GM23338 (cell line): ENCODE measurements at regions not wholly inside any gene's neighbourhood (a gene's known extent, or its start where the extent isn't known, plus 50 kb on each side); places are given as distances from the start of the nearest gene placed in this dataset.

ENCODE experiments used
- ATAC-seq: fragments of 200-7000 bp; cut with Tn5 transposase; 3 replicates; pipeline ENCODE4 v1.9.1; 2020
- DNase-seq: peaks from one replicate; pipeline ENCODE4 v3.0.0-alpha.2; 2015; ENCODE audit warnings: low spot score
- H2AFZ ChIP-seq: fragments of 200-600 bp; sonication (generic); 2 replicates; pipeline ENCODE4 v1.8.0; 2016; ENCODE audit warnings: antibody characterized with exemption, mild to moderate bottlenecking, moderate library complexity
- H3F3A ChIP-seq: fragments of 200-600 bp; sonication (generic); replicated peaks from 2 replicates; pipeline ENCODE4 v1.8.0; 2017; ENCODE audit warnings: antibody characterized with exemption, mixed run types, low read depth
- H3K27ac ChIP-seq: fragments of 200-600 bp; sonication (generic); 2 replicates; pipeline ENCODE4 v1.6.1; 2016; ENCODE audit warnings: low read depth
- H3K27me3 ChIP-seq: fragments of 200-600 bp; sonication (generic); 2 replicates; pipeline ENCODE4 v1.8.0; 2016; ENCODE audit warnings: mild to moderate bottlenecking, mixed run types, moderate library complexity; ENCODE audit not compliant: insufficient read depth
- H3K36me3 ChIP-seq: fragments of 200-600 bp; sonication (generic); 2 replicates; pipeline ENCODE4 v1.8.0; 2016; ENCODE audit warnings: mild to moderate bottlenecking; ENCODE audit not compliant: insufficient read depth
- H3K4me1 ChIP-seq: fragments of 200-600 bp; sonication (generic); 2 replicates; pipeline ENCODE4 v1.8.0; 2016; ENCODE audit warnings: mild to moderate bottlenecking, moderate library complexity; ENCODE audit not compliant: insufficient read depth
- H3K4me2 ChIP-seq: fragments of 200-600 bp; sonication (generic); 2 replicates; pipeline ENCODE4 v1.7.1; 2017; ENCODE audit warnings: mixed run types
- H3K4me3 ChIP-seq: fragments of 200-600 bp; sonication (generic); 2 replicates; pipeline ENCODE4 v1.6.1; 2016; ENCODE audit warnings: mixed run types
- H3K79me2 ChIP-seq: fragments of 200-600 bp; sonication (generic); replicated peaks from 2 replicates; pipeline ENCODE4 v1.8.0; 2017; ENCODE audit warnings: mild to moderate bottlenecking; ENCODE audit not compliant: insufficient read depth
- H3K9me2 ChIP-seq: fragments of 200-600 bp; sonication (generic); 2 replicates; pipeline ENCODE4 v1.8.0; 2017; ENCODE audit not compliant: insufficient read depth
- H4K20me1 ChIP-seq: fragments of 200-600 bp; sonication (generic); replicated peaks from 2 replicates; pipeline ENCODE4 v1.8.0; 2017; ENCODE audit warnings: mild to moderate bottlenecking; ENCODE audit not compliant: insufficient read depth
- H3K27ac Mint-ChIP-seq: 2 replicates; pipeline ENCODE4 v1.8.0; 2020; ENCODE audit warnings: inconsistent platforms, mild to moderate bottlenecking, moderate library complexity, mixed read lengths
- H3K27me3 Mint-ChIP-seq: 3 replicates; pipeline ENCODE4 v1.8.0; 2022; ENCODE audit warnings: low read depth, mild to moderate bottlenecking, moderate library complexity, mixed read lengths, inconsistent platforms; ENCODE audit not compliant: insufficient read depth, poor library complexity
- H3K36me3 Mint-ChIP-seq: 3 replicates; pipeline ENCODE4 v1.8.0; 2021; ENCODE audit warnings: low read depth, mild to moderate bottlenecking, inconsistent platforms, moderate library complexity, mixed read lengths
- H3K4me1 Mint-ChIP-seq: 3 replicates; pipeline ENCODE4 v1.8.0; 2020; ENCODE audit warnings: mild to moderate bottlenecking, inconsistent platforms, mixed read lengths
- H3K4me3 Mint-ChIP-seq: 3 replicates; pipeline ENCODE4 v1.8.0; 2021; ENCODE audit warnings: moderate library complexity, mild to moderate bottlenecking, inconsistent platforms, mixed read lengths
- H3K9me3 Mint-ChIP-seq: 3 replicates; pipeline ENCODE4 v1.8.0; 2020; ENCODE audit warnings: moderate library complexity, mild to moderate bottlenecking, inconsistent platforms, mixed read lengths
- CREB1 ChIP-seq: fragments of 250-450 bp; sonication (Bioruptor Pico); IDR thresholded peaks from 2 replicates; pipeline ENCODE4 v1.5.0; 2020; ENCODE audit warnings: low read depth, mild to moderate bottlenecking, moderate library complexity
- ZNF462 ChIP-seq: fragments of 250-450 bp; sonication (Bioruptor Pico); IDR thresholded peaks from 2 replicates; pipeline ENCODE4 v1.5.0; 2020; ENCODE audit warnings: mild to moderate bottlenecking, moderate library complexity

DNA sequence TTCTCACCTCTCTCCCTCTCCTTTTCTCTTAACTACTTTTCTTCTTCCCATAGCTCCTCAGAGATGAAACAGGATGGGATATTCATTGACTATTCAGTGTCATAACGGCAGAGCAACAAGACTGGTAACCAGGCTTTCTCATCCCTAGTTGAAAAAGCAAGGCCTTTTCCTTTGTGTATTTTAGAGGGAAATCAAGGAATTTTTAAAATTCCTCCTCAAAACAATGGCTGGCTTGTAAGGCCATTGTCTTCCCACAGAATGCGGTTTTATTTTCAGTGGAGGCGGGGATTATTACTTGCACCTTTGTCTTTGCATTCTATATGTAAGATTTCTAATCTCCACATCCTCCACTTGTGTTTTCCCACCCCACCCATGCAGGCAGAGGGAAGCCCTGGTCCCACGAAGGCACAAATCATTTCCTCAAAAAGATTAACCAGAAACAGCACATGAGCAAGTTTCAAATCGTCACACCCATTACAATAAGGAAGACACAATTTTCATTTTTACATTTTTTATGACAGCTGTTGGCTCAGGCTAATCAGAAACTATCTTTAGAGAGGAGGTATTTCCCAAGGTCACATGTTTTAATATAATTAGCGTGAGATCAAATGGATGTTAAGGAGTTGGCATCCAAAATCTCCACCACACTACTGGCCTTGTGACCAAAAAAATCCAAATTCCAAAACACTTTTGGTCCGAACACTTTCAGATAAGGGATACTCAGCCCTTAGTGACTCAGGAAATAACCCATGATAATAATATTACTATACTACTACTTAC lies 53.0 kb upstream of the KDR start:
- peaks cover 23% of the 10 kb centered on the region for H3K4me1 ChIP-seq
- no peak overlapping the region for H3K27ac Mint-ChIP-seq
- peak; percentile 30 for DNase-seq
- H3K27ac ChIP-seq, result no peak overlapping the region
- no peaks in the 10 kb centered on the region for H3K36me3 ChIP-seq
- no peak overlapping the region for H3K4me2 ChIP-seq
- H3K27me3 ChIP-seq, result no peaks in the 10 kb centered on the region
- H3K9me3 Mint-ChIP-seq, result no peaks in the 10 kb centered on the region; the same call in 2 of the 3 replicates
- peaks cover 41% of the 10 kb centered on the region for H3K4me1 Mint-ChIP-seq
- no peaks in the 10 kb centered on the region for H3K79me2 ChIP-seq
- H3K9me2 ChIP-seq, result no peaks in the 10 kb centered on the region
- no peak overlapping the region for H3K4me3 ChIP-seq
- H3F3A ChIP-seq, result no peaks in the 10 kb centered on the region
- no peak overlapping the region for H2AFZ ChIP-seq
- no peak for ATAC-seq
- H3K4me3 Mint-ChIP-seq, result no peak overlapping the region
- peaks cover 4% of the 10 kb centered on the region; the same call in 2 of the 3 replicates for H3K36me3 Mint-ChIP-seq
- H4K20me1 ChIP-seq, result no peaks in the 10 kb centered on the region
- peaks cover 3% of the 10 kb centered on the region for H3K27me3 Mint-ChIP-seq
- TF ChIP-seq CREB1, result no peak

- H3K27ac ChIP-seq, result no peak overlapping the region
- H3K4me3 ChIP-seq, result no peak overlapping the region
- no peak overlapping the region for H3K4me2 ChIP-seq
- H3K9me2 ChIP-seq, result no peaks in the 10 kb centered on the region
- peak; percentile 44 for ATAC-seq
- DNase-seq, result peak; percentile 32
- H3K36me3 Mint-ChIP-seq, result peaks cover 7% of the 10 kb centered on the region; the same call in 2 of the 3 replicates
- H3K9me3 Mint-ChIP-seq, result no peaks in the 10 kb centered on the region; the same call in 2 of the 3 replicates
- H3F3A ChIP-seq, result no peaks in the 10 kb centered on the region
- H3K27ac Mint-ChIP-seq, result peak overlapping the region; percentile 51; the same call in 1 of the 2 replicates
- H2AFZ ChIP-seq, result no peak overlapping the region
- H3K4me1 Mint-ChIP-seq, result peaks cover 52% of the 10 kb centered on the region
- H3K36me3 ChIP-seq, result no peaks in the 10 kb centered on the region
- H3K4me3 Mint-ChIP-seq, result no peak overlapping the region
- TF ChIP-seq CREB1 (0 out of 2 replicates have a peak, but pooled peaks have one; percentile 26), ZNF462 (CRISPR knock-in tag) (no peak)
- peaks cover 25% of the 10 kb centered on the region for H3K4me1 ChIP-seq
- no peaks in the 10 kb centered on the region for H4K20me1 ChIP-seq
- no peaks in the 10 kb centered on the region for H3K27me3 ChIP-seq
- H3K79me2 ChIP-seq, result no peaks in the 10 kb centered on the region
- H3K27me3 Mint-ChIP-seq, result peaks cover 10% of the 10 kb centered on the region
Observed at GRCh38 chr4:55181010-55182005, 55.9 kb upstream of the KDR start.
